ENCODE measurements at regions not wholly inside any gene's neighbourhood (a gene's known extent, or its start where the extent isn't known, plus 50 kb on each side); places are given as distances from the start of the nearest gene placed in this dataset.

- DNase-seq (ENCODE audit: low read depth) = no peak
- TF ChIP-seq CTCF (IDR thresholded peaks at IDR 0.05; ENCODE audit: control insufficient read depth, insufficient read depth, low read depth, low read length, missing control alignments) = no peak
- no peak overlapping the region for H3K4me3 ChIP-seq (ENCODE audit: control insufficient read depth, low read depth, low read length)
Measured at GRCh38 chr3:76985645-76986044, 54.3 kb upstream of the ROBO2 start.

DNA sequence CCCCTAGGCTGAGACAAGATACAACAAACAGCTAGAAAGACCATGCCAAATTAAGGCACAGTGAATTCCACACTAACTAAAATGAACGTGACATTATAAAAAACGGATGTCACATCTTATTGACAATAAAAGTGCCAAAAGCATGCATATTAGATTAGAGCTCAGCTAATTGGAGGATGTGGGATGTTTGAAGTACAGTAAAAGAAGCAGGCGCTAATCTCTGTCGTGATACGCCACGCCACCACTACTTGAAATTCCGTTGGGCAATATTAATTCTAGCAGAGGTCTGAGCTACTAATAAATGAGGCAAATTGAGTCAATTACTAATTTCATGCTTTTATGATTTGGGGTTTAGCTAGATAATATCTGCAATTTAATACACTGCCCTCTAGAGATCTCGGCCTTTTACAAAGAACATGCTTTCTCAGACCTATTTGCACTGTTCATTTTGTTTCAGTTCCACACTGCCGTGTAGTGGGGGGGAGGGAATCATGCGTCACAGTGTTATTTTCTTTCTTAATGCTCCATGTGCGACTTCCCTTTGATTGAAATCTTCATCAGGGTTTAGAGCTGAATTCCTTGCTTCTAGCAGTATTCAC lies 52.9 kb upstream of the ROBO2 start:
- no peak for DNase-seq (ENCODE audit: low read depth)
- TF ChIP-seq CTCF (IDR thresholded peaks at IDR 0.05; ENCODE audit: control insufficient read depth, insufficient read depth, low read depth, low read length, missing control alignments) = no peak
- H3K4me3 ChIP-seq (ENCODE audit: control insufficient read depth, low read depth, low read length) = no peak overlapping the region; the same call in 1 of the 2 replicates
